ENCODE measurements at regions not wholly inside any gene's neighbourhood (a gene's known extent, or its start where the extent isn't known, plus 50 kb on each side); places are given as distances from the start of the nearest gene placed in this dataset.

DNA sequence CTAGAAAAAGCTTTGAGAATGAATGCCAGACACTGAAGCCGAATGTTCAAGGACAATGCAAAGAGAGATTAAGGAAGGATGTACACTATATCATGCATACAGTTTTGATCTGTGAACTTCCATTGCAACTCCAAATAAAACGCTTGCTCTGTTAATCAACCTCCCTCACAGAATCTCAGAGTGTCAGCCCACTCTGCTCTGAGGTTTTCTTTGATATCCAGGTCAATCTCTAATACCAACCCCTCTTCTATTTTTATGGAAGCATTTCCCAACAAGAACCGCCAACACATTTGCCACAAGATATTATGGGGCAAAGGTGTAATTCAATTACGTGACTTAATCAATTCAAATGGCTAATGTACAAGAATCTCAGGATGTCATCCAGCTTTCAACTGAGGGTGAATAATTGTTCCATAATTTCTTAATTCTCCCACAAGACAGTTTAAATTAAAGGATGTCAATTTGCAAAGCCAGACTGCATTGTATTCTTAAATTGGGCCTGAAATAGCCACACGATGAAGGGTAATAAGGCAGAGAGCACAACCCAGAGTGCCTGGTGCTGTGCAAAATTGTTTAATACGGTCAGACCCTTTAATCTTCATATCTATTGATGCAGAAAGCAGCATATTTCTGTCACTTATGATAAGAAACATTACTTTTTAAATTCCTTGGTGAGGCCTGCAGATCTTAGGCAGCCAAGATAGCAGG lies 459.2 kb upstream of the DAB1 start:
- H3K27me3 ChIP-seq, result no peaks in the 10 kb centered on the region
- DNase-seq (ENCODE audit: extremely low spot score in 2 of 2), result no peak
- H3K4me3 ChIP-seq, result no peak overlapping the region
- no peaks in the 10 kb centered on the region for H3K4me1 ChIP-seq
- TF ChIP-seq, protein P1, sequence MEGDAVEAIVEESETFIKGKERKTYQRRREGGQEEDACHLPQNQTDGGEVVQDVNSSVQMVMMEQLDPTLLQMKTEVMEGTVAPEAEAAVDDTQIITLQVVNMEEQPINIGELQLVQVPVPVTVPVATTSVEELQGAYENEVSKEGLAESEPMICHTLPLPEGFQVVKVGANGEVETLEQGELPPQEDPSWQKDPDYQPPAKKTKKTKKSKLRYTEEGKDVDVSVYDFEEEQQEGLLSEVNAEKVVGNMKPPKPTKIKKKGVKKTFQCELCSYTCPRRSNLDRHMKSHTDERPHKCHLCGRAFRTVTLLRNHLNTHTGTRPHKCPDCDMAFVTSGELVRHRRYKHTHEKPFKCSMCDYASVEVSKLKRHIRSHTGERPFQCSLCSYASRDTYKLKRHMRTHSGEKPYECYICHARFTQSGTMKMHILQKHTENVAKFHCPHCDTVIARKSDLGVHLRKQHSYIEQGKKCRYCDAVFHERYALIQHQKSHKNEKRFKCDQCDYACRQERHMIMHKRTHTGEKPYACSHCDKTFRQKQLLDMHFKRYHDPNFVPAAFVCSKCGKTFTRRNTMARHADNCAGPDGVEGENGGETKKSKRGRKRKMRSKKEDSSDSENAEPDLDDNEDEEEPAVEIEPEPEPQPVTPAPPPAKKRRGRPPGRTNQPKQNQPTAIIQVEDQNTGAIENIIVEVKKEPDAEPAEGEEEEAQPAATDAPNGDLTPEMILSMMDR (IDR thresholded peaks at IDR 0.05), result no peak
- TF ChIP-seq POLR2AphosphoS5 (IDR thresholded peaks at IDR 0.05; ENCODE audit: insufficient read depth in 1 of 2, low read depth in 1 of 2) (no peak), POLR2A (IDR thresholded peaks at IDR 0.05) (no peak)
- no peak overlapping the region for H3K27ac ChIP-seq
- H3K36me3 ChIP-seq, result no peaks in the 10 kb centered on the region
- H3K9me3 ChIP-seq, result no peaks in the 10 kb centered on the region
- intact Hi-C loops (cut with DNase I), result no loop called here

DNA sequence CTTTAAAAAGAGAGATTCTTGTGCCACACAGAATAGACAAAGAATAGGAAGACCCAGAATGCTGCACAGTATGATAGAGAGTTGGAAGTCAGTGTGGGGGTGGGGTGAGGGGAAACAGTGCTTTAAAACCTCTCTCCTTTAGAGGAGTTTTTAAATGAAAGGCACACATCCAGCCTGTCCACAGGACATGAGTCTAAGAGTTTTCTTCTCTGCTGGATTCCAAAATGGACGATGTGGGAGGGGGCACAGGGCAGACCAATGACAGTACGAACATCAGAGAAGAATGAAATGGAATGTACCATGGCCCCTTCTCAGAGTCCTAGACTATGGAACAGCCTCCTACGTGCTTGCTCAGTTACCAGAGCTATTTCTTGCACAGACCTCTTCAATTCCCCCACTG lies 458.2 kb upstream of the DAB1 start:
- H3K9me3 ChIP-seq, result no peaks in the 10 kb centered on the region
- intact Hi-C loops (cut with DNase I), result no loop called here

DNA sequence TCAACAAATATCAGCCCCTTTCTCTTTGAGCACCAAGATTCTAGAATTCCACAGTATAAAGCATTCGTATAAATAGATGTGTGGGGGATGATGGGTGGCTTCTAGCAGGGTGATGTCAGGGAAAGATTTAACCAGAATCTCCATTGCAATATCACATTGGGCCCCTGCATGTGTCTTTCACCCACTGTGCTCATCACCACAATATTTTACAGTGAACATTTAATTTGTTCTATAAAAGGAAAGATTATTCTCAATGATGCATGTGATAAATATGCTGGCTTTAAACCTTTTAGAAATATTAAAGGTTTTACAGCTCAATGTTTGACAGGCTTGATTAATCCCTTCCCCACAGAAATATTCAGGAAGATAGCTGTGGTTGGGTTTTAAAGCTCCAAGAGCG lies 457.8 kb upstream of the DAB1 start:
- TF ChIP-seq POLR2AphosphoS5 (IDR thresholded peaks at IDR 0.05; ENCODE audit: insufficient read depth in 1 of 2, low read depth in 1 of 2) (no peak), POLR2A (IDR thresholded peaks at IDR 0.05) (no peak)
- TF ChIP-seq, protein P1 (IDR thresholded peaks at IDR 0.05), result no peak
- no peak for DNase-seq (ENCODE audit: extremely low spot score in 2 of 2)
- intact Hi-C loops (cut with DNase I), result no loop called here
- Histone ChIP-seq H3K27me3 (no peaks in the 10 kb centered on the region), H3K9me3 (no peaks in the 10 kb centered on the region), H3K4me1 (no peaks in the 10 kb centered on the region), H3K4me3 (no peak overlapping the region), H3K27ac (no peak overlapping the region), H3K36me3 (no peaks in the 10 kb centered on the region)

More for the DNA sequence above, 458.2 kb upstream of the DAB1 start:
- Histone ChIP-seq H3K4me1 (no peaks in the 10 kb centered on the region), H3K27ac (no peak overlapping the region), H3K27me3 (no peaks in the 10 kb centered on the region), H3K4me3 (no peak overlapping the region), H3K36me3 (no peaks in the 10 kb centered on the region)
- no peak for DNase-seq (ENCODE audit: extremely low spot score in 2 of 2)
- TF ChIP-seq, protein P1 (IDR thresholded peaks at IDR 0.05), result no peak
- TF ChIP-seq POLR2A (IDR thresholded peaks at IDR 0.05), result no peak
- TF ChIP-seq POLR2AphosphoS5 (IDR thresholded peaks at IDR 0.05; ENCODE audit: insufficient read depth in 1 of 2, low read depth in 1 of 2), result no peak

DNA sequence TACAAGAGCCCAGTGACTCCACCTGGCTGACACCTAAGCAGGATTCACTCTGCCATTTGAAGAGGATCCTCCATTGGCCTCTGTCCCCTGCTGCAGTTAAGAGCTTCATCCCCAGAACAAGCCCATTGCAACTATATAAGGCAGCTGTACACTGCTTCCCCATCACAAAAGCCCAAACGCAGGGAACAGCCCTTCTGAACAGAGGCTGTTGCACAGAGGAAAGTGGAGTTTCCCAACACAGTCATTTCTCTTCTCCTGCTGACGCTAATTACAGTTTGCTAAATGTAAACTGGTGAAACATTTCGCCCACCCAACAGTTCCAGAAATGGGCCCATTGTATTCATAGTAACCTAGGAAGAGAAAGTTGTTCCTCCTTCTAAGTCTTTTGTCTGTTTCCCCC lies 455.8 kb upstream of the DAB1 start:
- intact Hi-C loops (cut with DNase I), result no loop called here
- Histone ChIP-seq H3K4me1 (no peaks in the 10 kb centered on the region), H3K4me3 (no peak overlapping the region), H3K9me3 (no peaks in the 10 kb centered on the region), H3K27me3 (no peaks in the 10 kb centered on the region), H3K27ac (no peak overlapping the region), H3K36me3 (no peaks in the 10 kb centered on the region)
- DNase-seq (ENCODE audit: extremely low spot score in 2 of 2), result no peak
- TF ChIP-seq POLR2A (IDR thresholded peaks at IDR 0.05) (no peak), POLR2AphosphoS5 (IDR thresholded peaks at IDR 0.05; ENCODE audit: insufficient read depth in 1 of 2, low read depth in 1 of 2) (no peak)
- TF ChIP-seq, protein P1 (IDR thresholded peaks at IDR 0.05), result no peak

DNA sequence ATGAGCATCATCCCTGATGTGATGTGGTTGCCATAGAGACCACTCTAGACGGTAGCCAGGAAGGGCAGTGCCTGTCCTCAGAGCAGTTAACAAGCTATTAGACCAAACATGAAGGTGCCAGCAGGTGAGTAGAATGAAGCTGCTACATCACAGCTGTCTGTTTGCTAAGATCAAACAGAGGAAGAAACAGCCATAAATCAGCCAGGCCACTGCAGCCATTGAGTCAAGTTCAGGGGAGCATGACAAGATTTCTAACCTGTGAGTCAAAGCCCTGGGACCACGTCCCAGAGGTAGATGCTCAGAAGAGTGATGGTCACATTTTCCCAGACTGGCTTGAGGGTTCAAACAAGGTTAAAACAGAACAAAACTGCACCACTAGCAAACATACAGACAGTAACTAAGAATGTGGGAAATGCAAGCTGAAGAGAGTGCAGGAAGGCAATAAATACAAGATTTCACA lies 450.6 kb upstream of the DAB1 start:
- H3K9me3 ChIP-seq, result no peaks in the 10 kb centered on the region
- no peak overlapping the region for H3K27ac ChIP-seq
- H3K4me1 ChIP-seq, result no peaks in the 10 kb centered on the region
- no peak for DNase-seq (ENCODE audit: extremely low spot score in 2 of 2)
- intact Hi-C loops (cut with DNase I), result no loop called here
- no peak for TF ChIP-seq POLR2A (IDR thresholded peaks at IDR 0.05)
- no peak overlapping the region for H3K4me3 ChIP-seq
- no peaks in the 10 kb centered on the region for H3K27me3 ChIP-seq
- no peaks in the 10 kb centered on the region for H3K36me3 ChIP-seq

Data from vagina (tissue), 2 donors.